ENCODE measurements at regions not wholly inside any gene's neighbourhood (a gene's known extent, or its start where the extent isn't known, plus 50 kb on each side); places are given as distances from the start of the nearest gene placed in this dataset.

- TF ChIP-seq EZH2 (IDR thresholded peaks at IDR 0.05; ENCODE audit: low read depth) (no peak), CTCF (conservative IDR thresholded peaks at IDR 0.05) (no peak)
Measured at GRCh38 chr11:44416776-44417175, 106.8 kb upstream of the ALX4 start.
